Activated T-helper 1 cell treated with Interleukin-2 at 50 U/mL for 16 hours (primary cell): ENCODE measurements at regions not wholly inside any gene's neighbourhood (a gene's known extent, or its start where the extent isn't known, plus 50 kb on each side); places are given as distances from the start of the nearest gene placed in this dataset.

Source experiments
- DNase-seq: peaks from one replicate; pipeline ENCODE4 v3.0.0-alpha.2; 2020; ENCODE audit warnings: low read depth

- no peak for DNase-seq
Observed at GRCh38 chr11:10387206-10388083, 67.6 kb upstream of the AMPD3 start.

DNA sequence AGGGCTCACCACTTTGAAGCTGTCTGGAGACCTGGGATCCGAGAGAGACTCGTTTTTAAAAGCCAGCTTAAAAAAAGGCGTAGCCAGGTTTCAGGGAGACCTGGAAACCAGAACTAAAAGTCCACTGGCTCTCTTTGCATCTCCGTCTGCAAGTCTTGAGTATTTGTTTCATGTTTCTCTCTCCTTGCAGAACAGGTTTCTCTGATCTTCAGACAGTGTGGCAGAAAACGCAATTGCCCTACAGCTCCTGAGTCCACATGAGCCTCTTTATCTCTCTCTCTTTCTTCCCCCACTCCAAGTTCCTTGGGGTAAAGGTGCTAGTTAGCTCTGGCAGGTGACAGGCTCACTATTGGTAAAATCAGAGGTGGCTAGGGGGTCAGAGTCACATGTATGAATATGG is 67.0 kb upstream of the AMPD3 start:
- DNase-seq: no peak

- no peak for DNase-seq
Observed at GRCh38 chr11:10388574-10388973, 66.5 kb upstream of the AMPD3 start.

- no peak for DNase-seq
Observed at GRCh38 chr11:10390375-10390774, 64.7 kb upstream of the AMPD3 start.

DNA sequence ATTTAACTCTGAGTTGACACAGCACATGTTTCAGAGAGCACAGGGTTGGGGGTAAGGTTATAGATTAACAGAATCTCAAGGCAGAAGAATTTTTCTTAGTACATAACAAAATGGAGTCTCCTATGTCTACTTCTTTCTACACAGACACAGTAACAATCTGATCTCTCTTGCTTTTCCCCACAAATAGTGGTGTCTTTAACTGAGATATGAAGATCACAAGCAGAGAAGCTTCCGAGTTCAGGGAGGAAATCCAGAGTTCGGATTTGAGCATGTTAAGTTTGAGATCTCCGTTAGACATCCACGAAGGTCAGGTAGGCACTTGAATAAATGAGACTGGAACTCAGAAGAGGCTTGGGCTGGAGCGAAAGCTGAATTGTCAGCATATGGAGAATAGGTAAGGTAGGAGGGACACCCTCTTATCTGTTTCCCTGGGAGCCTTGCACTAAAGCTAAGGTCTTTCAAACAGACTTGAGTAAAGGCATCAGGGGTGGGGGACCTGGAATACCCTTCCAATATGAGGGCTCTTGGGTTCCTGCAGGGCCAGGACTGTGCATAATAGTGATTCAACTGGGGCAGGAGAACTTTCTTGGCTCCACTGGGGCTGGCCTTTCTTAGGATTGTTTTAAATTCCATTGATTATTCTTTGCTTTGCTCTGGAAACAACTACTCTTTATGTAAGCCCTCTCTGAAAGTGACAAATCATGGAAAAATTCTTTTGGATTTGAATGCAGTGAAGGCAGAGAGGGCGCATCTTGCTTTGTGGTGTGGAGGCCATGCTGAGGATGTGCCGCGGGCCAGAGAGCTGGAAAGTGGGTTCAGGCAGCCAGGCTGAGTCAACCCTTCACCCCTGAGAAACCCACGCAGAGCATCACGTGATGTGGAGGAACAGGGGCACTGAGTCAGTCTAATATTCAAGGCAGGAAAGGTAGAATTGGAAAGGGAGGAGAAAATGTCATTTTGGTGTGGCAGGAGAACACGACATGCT is 62.7 kb upstream of the AMPD3 start:
- no peak for DNase-seq

- DNase-seq: no peak
Observed at GRCh38 chr11:10394229-10395101, 60.6 kb upstream of the AMPD3 start.

- no peak for DNase-seq
Observed at GRCh38 chr11:10395166-10395897, 59.7 kb upstream of the AMPD3 start.

DNA sequence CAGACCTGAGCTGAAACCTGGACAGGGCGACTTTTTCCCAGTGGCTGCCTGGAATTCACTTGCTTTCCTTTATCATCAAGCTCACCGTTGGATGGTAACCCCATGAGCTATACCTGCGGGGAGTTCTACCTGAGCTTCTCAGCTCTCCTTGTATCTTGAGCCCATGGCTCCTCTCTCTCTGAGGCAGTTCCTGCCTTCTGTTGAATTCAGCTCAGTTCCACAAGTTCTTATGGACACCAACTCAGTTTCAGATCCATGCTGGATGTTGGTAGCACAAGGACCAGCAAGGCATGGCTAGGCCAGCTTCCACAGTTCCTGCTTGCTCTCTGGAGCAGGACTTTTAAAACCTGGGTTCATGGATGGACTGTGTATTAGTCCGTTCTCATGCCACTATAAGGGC is 58.3 kb upstream of the AMPD3 start:
- no peak for DNase-seq

GRCh38 chr11:10397226-10397987 is 57.7 kb upstream of the AMPD3 start:
- DNase-seq: no peak

GRCh38 chr11:10398525-10398924 is 56.5 kb upstream of the AMPD3 start:
- DNase-seq: no peak

- no peak for DNase-seq
Observed at GRCh38 chr11:10400856-10401255, 54.2 kb upstream of the AMPD3 start.

DNA sequence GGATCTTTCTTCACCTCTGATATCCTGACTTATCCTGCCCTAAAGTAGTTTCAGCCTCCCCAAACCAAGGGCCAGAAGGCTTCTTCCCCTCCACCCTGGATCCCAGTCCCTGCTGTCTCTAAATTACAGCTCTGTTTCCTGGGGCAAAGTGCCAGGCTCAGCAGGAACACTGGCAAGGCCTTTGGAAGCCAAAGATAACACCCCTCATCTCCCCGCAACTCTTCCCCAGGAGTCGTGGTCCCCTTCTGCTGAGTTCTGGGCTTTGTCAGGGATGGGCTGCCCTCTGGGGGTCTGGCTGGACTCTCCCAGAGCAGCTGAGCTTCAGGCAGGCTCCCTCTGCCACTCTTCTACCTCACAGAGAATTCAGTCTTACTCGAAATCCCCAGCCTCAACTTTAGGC is 53.8 kb upstream of the AMPD3 start:
- DNase-seq: no peak

- DNase-seq: no peak
Observed at GRCh38 chr11:10401696-10402392, 53.2 kb upstream of the AMPD3 start.
